Ascending aorta (tissue), 2 donors: ENCODE measurements at regions not wholly inside any gene's neighbourhood (a gene's known extent, or its start where the extent isn't known, plus 50 kb on each side); places are given as distances from the start of the nearest gene placed in this dataset.

Experiments
- DNase-seq, 2 donors: peaks; one replicate each; pipeline ENCODE4 v3.0.0-alpha.2; 2019; ENCODE audit warnings: low spot score in 2 of 2
- H3K27ac ChIP-seq, 2 donors: fragments of 200-600 bp; sonication (generic); one replicate each; pipeline ENCODE4 v1.5.1; 2016 to 2017; ENCODE audit warnings: mild to moderate bottlenecking in 1 of 2
- H3K27me3 ChIP-seq: fragments of 200-600 bp; sonication (generic); one replicate; pipeline ENCODE4 v1.5.1; 2017
- H3K36me3 ChIP-seq, 2 donors: fragments of 200-600 bp; sonication (generic); one replicate each; pipeline ENCODE4 v1.5.1; 2016
- H3K4me1 ChIP-seq, 2 donors: fragments of 200-600 bp; sonication (generic); one replicate each; pipeline ENCODE4 v1.5.1; 2016 to 2017; ENCODE audit warnings: mild to moderate bottlenecking in 1 of 2
- H3K4me3 ChIP-seq, 2 donors: fragments of 200-600 bp; sonication (generic); one replicate each; pipeline ENCODE4 v1.5.1; 2016 to 2017; ENCODE audit warnings: mild to moderate bottlenecking in 1 of 2
- H3K9me3 ChIP-seq, 2 donors: fragments of 200-600 bp; sonication (generic); one replicate each; pipeline ENCODE4 v1.5.1; 2016
- intact Hi-C: fragments of 100-400 bp; cut with DNase I; formaldehyde crosslinking; loops from one replicate; pipeline ENCODE4 v1.15.1; 2023
- TF ChIP-seq, protein P1 (sequence below), 3 experiments: fragments of 200-600 bp in 2 of 3; fragments of 450-650 bp in 1 of 3; sonication (generic) in 2 of 3; IDR thresholded peaks; one replicate each; pipeline ENCODE4 v1.5.1; 2016 to 2019; ENCODE audit warnings: antibody characterized with exemption in 3 of 3, mild to moderate bottlenecking in 1 of 3, moderate library complexity in 1 of 3

GRCh38 chr5:164860896-164861295, 1355.5 kb downstream of the MAT2B start:
- Histone ChIP-seq H3K27me3 (no peaks in the 10 kb centered on the region), H3K27ac (no peak overlapping the region), H3K4me1 (no peaks in the 10 kb centered on the region), H3K9me3 (no peaks in the 10 kb centered on the region), H3K4me3 (no peak overlapping the region), H3K36me3 (no peaks in the 10 kb centered on the region)
- TF ChIP-seq, protein P1, sequence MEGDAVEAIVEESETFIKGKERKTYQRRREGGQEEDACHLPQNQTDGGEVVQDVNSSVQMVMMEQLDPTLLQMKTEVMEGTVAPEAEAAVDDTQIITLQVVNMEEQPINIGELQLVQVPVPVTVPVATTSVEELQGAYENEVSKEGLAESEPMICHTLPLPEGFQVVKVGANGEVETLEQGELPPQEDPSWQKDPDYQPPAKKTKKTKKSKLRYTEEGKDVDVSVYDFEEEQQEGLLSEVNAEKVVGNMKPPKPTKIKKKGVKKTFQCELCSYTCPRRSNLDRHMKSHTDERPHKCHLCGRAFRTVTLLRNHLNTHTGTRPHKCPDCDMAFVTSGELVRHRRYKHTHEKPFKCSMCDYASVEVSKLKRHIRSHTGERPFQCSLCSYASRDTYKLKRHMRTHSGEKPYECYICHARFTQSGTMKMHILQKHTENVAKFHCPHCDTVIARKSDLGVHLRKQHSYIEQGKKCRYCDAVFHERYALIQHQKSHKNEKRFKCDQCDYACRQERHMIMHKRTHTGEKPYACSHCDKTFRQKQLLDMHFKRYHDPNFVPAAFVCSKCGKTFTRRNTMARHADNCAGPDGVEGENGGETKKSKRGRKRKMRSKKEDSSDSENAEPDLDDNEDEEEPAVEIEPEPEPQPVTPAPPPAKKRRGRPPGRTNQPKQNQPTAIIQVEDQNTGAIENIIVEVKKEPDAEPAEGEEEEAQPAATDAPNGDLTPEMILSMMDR (IDR thresholded peaks at IDR 0.05) = no peak
- intact Hi-C loops = no loop called here
- DNase-seq = no peak

DNA sequence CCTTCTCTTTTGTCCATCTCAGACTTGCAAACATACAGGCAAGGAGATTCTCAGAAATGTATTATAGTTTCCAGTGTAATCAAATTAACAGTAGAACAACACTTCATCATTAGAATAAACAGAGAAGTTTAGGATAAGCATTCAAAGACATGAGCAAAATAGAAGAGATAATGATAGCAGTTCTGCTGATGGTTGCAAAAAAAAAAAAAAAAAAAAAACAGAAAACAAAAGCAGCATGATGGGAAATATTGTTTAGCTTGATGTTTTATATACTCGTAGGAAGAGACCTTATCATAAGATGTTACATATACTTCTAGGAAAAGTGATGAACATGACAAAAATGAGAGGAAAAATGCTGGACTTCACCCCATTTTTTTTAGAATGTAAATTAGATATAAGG, 1356.2 kb downstream of the MAT2B start:
- TF ChIP-seq, protein P1 (IDR thresholded peaks at IDR 0.05) = no peak
- Histone ChIP-seq H3K27ac (no peak overlapping the region), H3K36me3 (no peaks in the 10 kb centered on the region), H3K4me1 (no peaks in the 10 kb centered on the region), H3K27me3 (no peaks in the 10 kb centered on the region), H3K9me3 (no peaks in the 10 kb centered on the region), H3K4me3 (no peak overlapping the region)
- no peak for DNase-seq
- intact Hi-C loops = no loop called here

DNA sequence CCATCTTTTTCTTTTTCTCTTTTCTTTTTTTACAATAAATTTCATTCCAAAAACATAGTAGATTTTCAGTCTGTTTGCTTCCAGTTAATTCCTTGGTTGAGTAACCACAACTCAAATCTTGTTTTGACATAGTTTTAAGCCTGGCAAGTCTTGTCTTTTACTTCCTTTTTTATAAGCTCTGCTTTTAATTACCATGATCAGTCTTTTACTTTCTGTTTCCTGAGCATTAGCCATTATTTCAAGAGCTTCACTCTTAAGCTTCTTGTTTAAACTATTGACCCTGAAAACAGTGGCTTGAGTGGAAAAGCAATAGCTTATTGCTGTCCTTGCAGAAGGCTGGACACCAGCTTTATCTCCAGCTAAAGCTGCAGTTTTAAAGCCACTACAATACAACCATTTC, 1363.3 kb downstream of the MAT2B start:
- DNase-seq = no peak
- intact Hi-C loops = no loop called here
- Histone ChIP-seq H3K4me1 (no peaks in the 10 kb centered on the region), H3K4me3 (no peak overlapping the region), H3K27me3 (no peaks in the 10 kb centered on the region), H3K9me3 (no peaks in the 10 kb centered on the region), H3K36me3 (no peaks in the 10 kb centered on the region), H3K27ac (no peak overlapping the region)
- TF ChIP-seq, protein P1 (IDR thresholded peaks at IDR 0.05) = no peak

DNA sequence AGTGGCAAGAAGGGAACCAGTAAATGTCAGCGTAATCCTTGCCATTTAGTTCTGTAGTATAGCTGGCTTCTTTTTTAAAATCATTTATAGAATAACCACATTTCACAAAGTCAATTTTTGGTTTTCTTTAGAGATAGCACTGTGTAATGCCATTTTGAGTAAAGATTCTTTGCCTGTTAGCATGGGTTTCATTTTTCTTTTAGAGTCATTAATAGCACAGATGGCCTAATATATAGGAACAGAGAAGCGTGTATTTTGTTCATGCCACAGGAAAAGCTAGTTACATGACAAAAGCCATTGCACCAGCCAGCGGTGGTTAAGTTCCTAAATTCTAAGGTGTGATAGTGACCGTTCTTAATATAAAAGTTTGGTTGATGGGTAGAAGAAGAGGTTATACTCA, 1363.9 kb downstream of the MAT2B start:
- Histone ChIP-seq H3K4me3 (no peak overlapping the region), H3K9me3 (no peaks in the 10 kb centered on the region), H3K27ac (no peak overlapping the region), H3K27me3 (no peaks in the 10 kb centered on the region), H3K4me1 (no peaks in the 10 kb centered on the region), H3K36me3 (no peaks in the 10 kb centered on the region)
- DNase-seq = no peak
- intact Hi-C loops = no loop called here
- TF ChIP-seq, protein P1 (IDR thresholded peaks at IDR 0.05) = no peak

GRCh38 chr5:164876793-164877192, 1371.4 kb downstream of the MAT2B start:
- Histone ChIP-seq H3K4me3 (no peak overlapping the region), H3K27me3 (no peaks in the 10 kb centered on the region), H3K36me3 (no peaks in the 10 kb centered on the region), H3K4me1 (no peaks in the 10 kb centered on the region), H3K9me3 (peaks cover 0 to 7% of the 10 kb centered on the region in 2 donors), H3K27ac (no peak overlapping the region)
- TF ChIP-seq, protein P1 (IDR thresholded peaks at IDR 0.05) = no peak
- DNase-seq = no peak
- intact Hi-C loops = no loop called here

DNA sequence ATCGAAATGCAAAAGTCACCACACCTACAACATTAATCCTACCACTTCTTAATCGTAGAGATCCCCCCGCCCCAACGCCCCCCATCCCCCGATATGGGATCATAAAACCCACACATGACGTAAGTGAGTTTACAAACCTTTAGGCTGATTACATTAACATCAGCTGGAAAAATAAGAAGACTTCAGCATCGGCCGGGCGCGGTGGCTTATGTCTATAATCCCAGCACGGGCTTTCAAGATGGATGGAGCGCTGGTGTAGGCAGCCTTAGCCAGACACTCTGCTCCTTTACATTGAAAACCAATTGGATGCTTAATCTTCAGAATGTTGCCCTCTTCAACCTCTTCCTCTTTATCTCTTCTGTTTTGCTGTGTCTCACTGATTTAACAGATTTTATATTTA, 1376.0 kb downstream of the MAT2B start:
- Histone ChIP-seq H3K4me1 (no peaks in the 10 kb centered on the region), H3K9me3 (peaks cover 0 to 7% of the 10 kb centered on the region in 2 donors), H3K27me3 (no peaks in the 10 kb centered on the region), H3K27ac (no peak overlapping the region), H3K4me3 (no peak overlapping the region), H3K36me3 (no peaks in the 10 kb centered on the region)
- DNase-seq = no peak
- TF ChIP-seq, protein P1 (IDR thresholded peaks at IDR 0.05) = no peak
- intact Hi-C loops = no loop called here
